ENCODE measurements at regions not wholly inside any gene's neighbourhood (a gene's known extent, or its start where the extent isn't known, plus 50 kb on each side); places are given as distances from the start of the nearest gene placed in this dataset.

GRCh38 chrX:63551856-63552255, 200.7 kb upstream of the SPIN4 start:
- TF ChIP-seq CTCF (conservative IDR thresholded peaks at IDR 0.05; ENCODE audit: low read length) (no peak), EZH2phosphoT487 (IDR thresholded peaks at IDR 0.05; ENCODE audit: borderline replicate concordance, low read depth, low read length) (no peak)
- no peak for DNase-seq (ENCODE audit: low spot score)
- CTCF ChIA-PET (ENCODE audit: unreplicated experiment), result no interaction called here
- Histone ChIP-seq H3K9me2 (ENCODE audit: insufficient read depth, low read length) (no peaks in the 10 kb centered on the region), H3K4me2 (ENCODE audit: low read length) (no peak overlapping the region), H3K4me3 (ENCODE audit: low read depth, low read length, poor library complexity, severe bottlenecking) (no peak overlapping the region), H3K27ac (ENCODE audit: low read depth, low read length, poor library complexity, severe bottlenecking) (no peak overlapping the region), H3K9me3 (ENCODE audit: low read length) (no peaks in the 10 kb centered on the region), H2AFZ (ENCODE audit: low read length) (no peak overlapping the region), H3K36me3 (ENCODE audit: insufficient read depth, low read length) (no peaks in the 10 kb centered on the region), H4K20me1 (ENCODE audit: insufficient read depth, low read length) (no peaks in the 10 kb centered on the region), H3K4me1 (ENCODE audit: insufficient read depth, low read length, poor library complexity, severe bottlenecking) (no peaks in the 10 kb centered on the region), H3K79me2 (ENCODE audit: insufficient read depth, low read depth, low read length) (no peaks in the 10 kb centered on the region)
- intact Hi-C loops (cut with micrococcal nuclease; ENCODE audit: unreplicated experiment), result no loop called here
- BruUV-seq (replicated peaks), result no TSS peak
- POLR2A ChIA-PET, result no interaction called here

GRCh38 chrX:63530654-63531053, 179.5 kb upstream of the SPIN4 start:
- no peak overlapping the region for H3K27ac ChIP-seq (ENCODE audit: low read depth, low read length, poor library complexity, severe bottlenecking)
- H3K9me3 ChIP-seq (ENCODE audit: low read length), result no peaks in the 10 kb centered on the region
- CTCF ChIA-PET (ENCODE audit: unreplicated experiment), result no interaction called here
- no peak for DNase-seq (ENCODE audit: low spot score)
- TF ChIP-seq CTCF (conservative IDR thresholded peaks at IDR 0.05; ENCODE audit: low read length) (no peak), EZH2phosphoT487 (IDR thresholded peaks at IDR 0.05; ENCODE audit: borderline replicate concordance, low read depth, low read length) (no peak)
- no peak overlapping the region for H3K4me2 ChIP-seq (ENCODE audit: low read length)
- intact Hi-C loops (cut with micrococcal nuclease; ENCODE audit: unreplicated experiment), result no loop called here
- H3K79me2 ChIP-seq (ENCODE audit: insufficient read depth, low read depth, low read length), result no peaks in the 10 kb centered on the region
- H3K4me1 ChIP-seq (ENCODE audit: insufficient read depth, low read length, poor library complexity, severe bottlenecking), result no peaks in the 10 kb centered on the region
- no TSS peak for BruUV-seq (replicated peaks)
- no peak overlapping the region for H2AFZ ChIP-seq (ENCODE audit: low read length)
- POLR2A ChIA-PET, result no interaction called here
- H3K36me3 ChIP-seq (ENCODE audit: insufficient read depth, low read length), result no peaks in the 10 kb centered on the region
- no peaks in the 10 kb centered on the region for H4K20me1 ChIP-seq (ENCODE audit: insufficient read depth, low read length)
- no peak overlapping the region for H3K4me3 ChIP-seq (ENCODE audit: low read depth, low read length, poor library complexity, severe bottlenecking)
- no peaks in the 10 kb centered on the region for H3K9me2 ChIP-seq (ENCODE audit: insufficient read depth, low read length)

GRCh38 chrX:63529961-63530360, 178.8 kb upstream of the SPIN4 start:
- H3K36me3 ChIP-seq (ENCODE audit: insufficient read depth, low read length), result no peaks in the 10 kb centered on the region
- no peaks in the 10 kb centered on the region for H4K20me1 ChIP-seq (ENCODE audit: insufficient read depth, low read length)
- intact Hi-C loops (cut with micrococcal nuclease; ENCODE audit: unreplicated experiment), result no loop called here
- no peaks in the 10 kb centered on the region for H3K9me3 ChIP-seq (ENCODE audit: low read length)
- no peak overlapping the region for H2AFZ ChIP-seq (ENCODE audit: low read length)
- no peak overlapping the region for H3K4me2 ChIP-seq (ENCODE audit: low read length)
- CTCF ChIA-PET (ENCODE audit: unreplicated experiment), result no interaction called here
- no peaks in the 10 kb centered on the region for H3K9me2 ChIP-seq (ENCODE audit: insufficient read depth, low read length)
- no peak overlapping the region for H3K4me3 ChIP-seq (ENCODE audit: low read depth, low read length, poor library complexity, severe bottlenecking)
- no peak for TF ChIP-seq EZH2phosphoT487 (IDR thresholded peaks at IDR 0.05; ENCODE audit: borderline replicate concordance, low read depth, low read length)
- no peak for TF ChIP-seq CTCF (conservative IDR thresholded peaks at IDR 0.05; ENCODE audit: low read length)
- H3K27ac ChIP-seq (ENCODE audit: low read depth, low read length, poor library complexity, severe bottlenecking), result no peak overlapping the region
- POLR2A ChIA-PET, result no interaction called here
- no peaks in the 10 kb centered on the region for H3K4me1 ChIP-seq (ENCODE audit: insufficient read depth, low read length, poor library complexity, severe bottlenecking)
- no TSS peak for BruUV-seq (replicated peaks)
- no peaks in the 10 kb centered on the region for H3K79me2 ChIP-seq (ENCODE audit: insufficient read depth, low read depth, low read length)
- no peak for DNase-seq (ENCODE audit: low spot score)

Measured in OCI-LY7 (cell line).